AG04450 (cell line): ENCODE measurements at regions not wholly inside any gene's neighbourhood (a gene's known extent, or its start where the extent isn't known, plus 50 kb on each side); places are given as distances from the start of the nearest gene placed in this dataset.

ENCODE experiments used
- CTCF ChIA-PET: fragments of 300-600, 350-600 bp; formaldehyde crosslinking; extraction: SDS; loops from one replicate; lab custom pipeline; 2022; ENCODE audit warnings: antibody characterized with exemption, inconsistent platforms; lab: Charles Lee
- POLR2A ChIA-PET: fragments of 350-600 bp; formaldehyde crosslinking; extraction: SDS; loops from one replicate; lab custom pipeline; 2021; ENCODE audit warnings: antibody characterized with exemption, inconsistent platforms; lab: Yijun Ruan, JAX
- DNase-seq: peaks from one replicate; pipeline ENCODE4 v3.0.0-alpha.2; 2011; ENCODE audit warnings: low read depth, low spot score
- H3K27ac ChIP-seq: one replicate; pipeline ENCODE4 v1.5.1; 2012; ENCODE audit warnings: low read depth, low read length, control low read depth
- H3K27me3 ChIP-seq: one replicate; pipeline ENCODE4 v1.6.0; 2012; ENCODE audit warnings: low read length; ENCODE audit not compliant: control insufficient read depth, insufficient read depth
- H3K4me3 ChIP-seq: 2 replicates; pipeline ENCODE4 v1.5.1; 2011; ENCODE audit warnings: mild to moderate bottlenecking, low read depth, low read length, control low read depth
- H3K9me3 ChIP-seq: 2 replicates; pipeline ENCODE4 v1.5.1; 2012; ENCODE audit warnings: low read length; ENCODE audit not compliant: control insufficient read depth, insufficient read depth
- TF ChIP-seq, protein P1 (sequence below): IDR thresholded peaks from 2 replicates; pipeline ENCODE4 v1.5.1; 2011; ENCODE audit warnings: low read depth, low read length, control low read depth, inconsistent platforms

DNA sequence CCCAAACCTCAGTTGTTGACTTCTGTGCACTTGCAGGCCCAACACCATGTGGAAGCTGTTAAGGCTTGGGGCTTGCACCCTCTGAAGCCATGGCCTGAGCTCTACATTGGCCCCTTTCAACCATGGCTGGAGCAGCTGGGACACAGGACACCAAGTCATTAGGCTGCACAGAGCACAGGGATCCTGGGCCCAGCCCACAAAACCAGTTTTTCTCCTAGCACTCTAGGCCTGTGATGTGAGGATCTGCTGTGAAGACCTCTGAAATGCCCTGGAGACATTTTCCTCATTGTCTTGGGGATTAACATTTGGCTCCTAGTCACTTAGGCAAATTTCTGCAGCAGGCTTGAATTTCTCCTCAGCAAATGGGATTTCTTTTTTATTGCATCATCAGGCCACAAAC lies 1255.7 kb downstream of the ZPLD1 start:
- TF ChIP-seq, protein P1, sequence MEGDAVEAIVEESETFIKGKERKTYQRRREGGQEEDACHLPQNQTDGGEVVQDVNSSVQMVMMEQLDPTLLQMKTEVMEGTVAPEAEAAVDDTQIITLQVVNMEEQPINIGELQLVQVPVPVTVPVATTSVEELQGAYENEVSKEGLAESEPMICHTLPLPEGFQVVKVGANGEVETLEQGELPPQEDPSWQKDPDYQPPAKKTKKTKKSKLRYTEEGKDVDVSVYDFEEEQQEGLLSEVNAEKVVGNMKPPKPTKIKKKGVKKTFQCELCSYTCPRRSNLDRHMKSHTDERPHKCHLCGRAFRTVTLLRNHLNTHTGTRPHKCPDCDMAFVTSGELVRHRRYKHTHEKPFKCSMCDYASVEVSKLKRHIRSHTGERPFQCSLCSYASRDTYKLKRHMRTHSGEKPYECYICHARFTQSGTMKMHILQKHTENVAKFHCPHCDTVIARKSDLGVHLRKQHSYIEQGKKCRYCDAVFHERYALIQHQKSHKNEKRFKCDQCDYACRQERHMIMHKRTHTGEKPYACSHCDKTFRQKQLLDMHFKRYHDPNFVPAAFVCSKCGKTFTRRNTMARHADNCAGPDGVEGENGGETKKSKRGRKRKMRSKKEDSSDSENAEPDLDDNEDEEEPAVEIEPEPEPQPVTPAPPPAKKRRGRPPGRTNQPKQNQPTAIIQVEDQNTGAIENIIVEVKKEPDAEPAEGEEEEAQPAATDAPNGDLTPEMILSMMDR, result no peak
- POLR2A ChIA-PET, result no interaction called here

DNA sequence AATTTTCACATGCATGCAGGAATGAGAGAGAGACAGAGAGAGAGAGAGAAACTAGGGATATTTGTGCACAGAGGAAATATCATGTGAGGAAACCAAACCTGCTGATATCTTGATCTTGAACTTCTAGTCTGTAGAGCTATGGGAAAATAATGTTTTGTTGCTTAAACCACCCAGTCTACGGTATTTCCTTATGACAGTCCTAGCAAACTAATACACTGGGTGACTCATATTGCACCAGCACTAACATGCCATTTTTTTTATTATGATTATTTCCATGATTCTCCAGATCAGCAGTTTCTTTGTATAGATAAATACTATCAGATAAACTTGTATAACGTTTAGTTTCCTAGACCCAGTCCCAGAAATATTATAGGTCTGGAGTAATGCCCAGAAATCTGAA lies 1259.0 kb downstream of the ZPLD1 start:
- POLR2A ChIA-PET, result no interaction called here

More for the DNA sequence above, 1255.7 kb downstream of the ZPLD1 start:
- CTCF ChIA-PET, result no interaction called here
- H3K27ac ChIP-seq, result no peak overlapping the region
- DNase-seq, result no peak
- H3K9me3 ChIP-seq, result no peaks in the 10 kb centered on the region; the same call in 1 of the 2 replicates
- no peaks in the 10 kb centered on the region for H3K27me3 ChIP-seq
- no peak overlapping the region for H3K4me3 ChIP-seq

DNA sequence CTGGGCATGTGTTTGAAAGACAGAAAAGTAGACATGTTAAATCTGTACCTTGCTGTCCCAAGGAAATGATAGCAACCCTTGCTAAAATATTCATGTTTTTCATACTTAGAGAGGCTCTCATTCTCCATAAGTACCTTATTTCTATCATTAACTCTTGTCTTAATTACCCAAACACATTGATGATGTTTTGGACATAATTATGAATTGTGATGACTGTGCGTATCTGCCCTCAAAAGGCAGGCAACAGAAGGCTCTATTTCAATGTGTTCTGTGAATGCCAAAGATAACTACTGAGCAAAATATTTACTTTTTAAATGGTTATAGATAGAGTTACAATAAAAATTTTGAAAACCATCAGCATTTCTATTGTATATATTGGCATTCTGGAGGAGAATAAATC lies 1263.8 kb downstream of the ZPLD1 start:
- TF ChIP-seq, protein P1, result no peak
- CTCF ChIA-PET, result no interaction called here
- H3K27ac ChIP-seq, result no peak overlapping the region

More for the DNA sequence above, 1259.0 kb downstream of the ZPLD1 start:
- TF ChIP-seq, protein P1, result no peak
- Histone ChIP-seq H3K9me3 (no peaks in the 10 kb centered on the region; the same call in 1 of the 2 replicates), H3K27me3 (no peaks in the 10 kb centered on the region), H3K4me3 (no peak overlapping the region), H3K27ac (no peak overlapping the region)
- CTCF ChIA-PET, result no interaction called here
- no peak for DNase-seq

DNA sequence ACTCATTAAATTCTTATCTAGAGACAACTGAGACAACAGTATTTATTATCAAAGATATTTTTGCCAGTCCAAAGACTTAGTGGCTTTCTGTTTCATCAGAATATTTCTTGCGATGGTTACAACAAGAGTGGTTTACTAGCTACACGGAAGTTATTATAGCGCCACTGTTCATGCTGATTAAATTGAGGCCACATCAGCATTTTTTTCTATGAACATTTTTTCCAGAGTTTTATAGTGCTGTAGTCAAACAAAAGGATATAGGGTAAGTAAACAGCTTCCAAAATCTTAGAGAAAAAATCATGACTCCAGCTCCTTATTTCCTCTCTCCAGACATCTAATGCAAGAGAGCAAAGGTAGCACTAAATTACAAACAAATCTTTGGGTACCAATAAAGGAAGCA lies 1264.4 kb downstream of the ZPLD1 start:
- Histone ChIP-seq H3K27ac (no peak overlapping the region), H3K4me3 (no peak overlapping the region), H3K9me3 (no peaks in the 10 kb centered on the region), H3K27me3 (no peaks in the 10 kb centered on the region)
- TF ChIP-seq, protein P1, result no peak
- DNase-seq, result no peak
- ChIA-PET CTCF (no interaction called here), POLR2A (no interaction called here)

More for the DNA sequence above, 1263.8 kb downstream of the ZPLD1 start:
- POLR2A ChIA-PET, result no interaction called here
- H3K27me3 ChIP-seq, result no peaks in the 10 kb centered on the region
- H3K4me3 ChIP-seq, result no peak overlapping the region
- DNase-seq, result no peak
- no peaks in the 10 kb centered on the region for H3K9me3 ChIP-seq

DNA sequence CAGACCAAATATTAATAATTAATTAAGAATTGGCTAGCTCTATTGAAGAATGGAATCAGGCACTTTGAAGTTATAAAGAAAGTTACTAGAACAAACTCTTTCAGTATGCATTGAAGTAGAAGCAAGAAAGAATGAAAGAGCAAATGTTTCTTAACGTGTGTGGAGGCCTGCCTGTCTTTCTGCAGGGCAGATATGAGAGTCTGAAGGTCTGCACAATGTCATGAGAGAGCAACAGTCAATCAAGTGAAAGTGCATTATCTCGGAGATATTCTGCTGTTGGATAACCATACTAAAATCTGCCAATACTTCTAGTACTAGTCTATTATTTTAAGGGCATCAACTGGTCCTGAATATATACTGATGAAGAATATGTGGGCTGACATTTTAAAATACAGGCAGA lies 1270.8 kb downstream of the ZPLD1 start:
- Histone ChIP-seq H3K9me3 (no peaks in the 10 kb centered on the region), H3K4me3 (no peak overlapping the region), H3K27ac (no peak overlapping the region), H3K27me3 (no peaks in the 10 kb centered on the region)
- ChIA-PET CTCF (no interaction called here), POLR2A (no interaction called here)
- TF ChIP-seq, protein P1, result no peak
- no peak for DNase-seq
